Amniotic stem cell (primary cell): ENCODE measurements at regions not wholly inside any gene's neighbourhood (a gene's known extent, or its start where the extent isn't known, plus 50 kb on each side); places are given as distances from the start of the nearest gene placed in this dataset.
A peak's percentile ranks its signal among the peaks of the same experiment; 100 is the strongest.
"Not testable (repeated sequence)": the region's sequence is repeated elsewhere in the genome, so short reads cannot be mapped to it uniquely, and the experiment has no call there.

Experiments used
- DNase-seq: peaks from one replicate; lab custom pipeline; 2025; lab: John Stamatoyannopoulos, UW

GRCh38 chr3:30521156-30521715 is 85.2 kb upstream of the TGFBR2 start:
- no peak for DNase-seq

- DNase-seq, result no peak
Observed at GRCh38 chr3:30522476-30522875, 83.9 kb upstream of the TGFBR2 start.

- DNase-seq, result no peak
Observed at GRCh38 chr3:30523366-30523765, 83.0 kb upstream of the TGFBR2 start.

GRCh38 chr3:30524357-30525040 is 81.9 kb upstream of the TGFBR2 start:
- DNase-seq, result no peak

- no peak for DNase-seq
Observed at GRCh38 chr3:30526031-30526430, 80.4 kb upstream of the TGFBR2 start.

GRCh38 chr3:30527186-30527585 is 79.2 kb upstream of the TGFBR2 start:
- DNase-seq, result no peak

- no peak for DNase-seq
Observed at GRCh38 chr3:30527720-30528119, 78.7 kb upstream of the TGFBR2 start.

- no peak for DNase-seq
Observed at GRCh38 chr3:30530084-30530483, 76.3 kb upstream of the TGFBR2 start.

GRCh38 chr3:30531017-30531570 is 75.3 kb upstream of the TGFBR2 start:
- DNase-seq, result no peak

GRCh38 chr3:30535525-30535924 is 70.9 kb upstream of the TGFBR2 start:
- DNase-seq, result no peak

- DNase-seq, result peak; percentile 30
Observed at GRCh38 chr3:30538791-30539190, 67.6 kb upstream of the TGFBR2 start.

- no peak for DNase-seq
Observed at GRCh38 chr3:30539206-30539605, 67.2 kb upstream of the TGFBR2 start.

- DNase-seq, result no peak
Observed at GRCh38 chr3:30539772-30540171, 66.6 kb upstream of the TGFBR2 start.

GRCh38 chr3:30541156-30541555 is 65.2 kb upstream of the TGFBR2 start:
- not testable (repeated sequence) for DNase-seq

GRCh38 chr3:30542897-30543296 is 63.5 kb upstream of the TGFBR2 start:
- no peak for DNase-seq

- DNase-seq, result peak; percentile 14
Observed at GRCh38 chr3:30544812-30545211, 61.6 kb upstream of the TGFBR2 start.

GRCh38 chr3:30546934-30547333 is 59.5 kb upstream of the TGFBR2 start:
- DNase-seq, result no peak

- no peak for DNase-seq
Observed at GRCh38 chr3:30547716-30548115, 58.7 kb upstream of the TGFBR2 start.

- no peak for DNase-seq
Observed at GRCh38 chr3:30548600-30548999, 57.8 kb upstream of the TGFBR2 start.

GRCh38 chr3:30549600-30549999 is 56.8 kb upstream of the TGFBR2 start:
- DNase-seq, result no peak

GRCh38 chr3:30550246-30550645 is 56.2 kb upstream of the TGFBR2 start:
- DNase-seq, result no peak

GRCh38 chr3:30551266-30551665 is 55.1 kb upstream of the TGFBR2 start:
- no peak for DNase-seq

GRCh38 chr3:30551927-30552326 is 54.5 kb upstream of the TGFBR2 start:
- no peak for DNase-seq
